Gastrocnemius medialis (tissue), 4 donors: ENCODE measurements at regions not wholly inside any gene's neighbourhood (a gene's known extent, or its start where the extent isn't known, plus 50 kb on each side); places are given as distances from the start of the nearest gene placed in this dataset.

Experiments
- ATAC-seq, 2 donors: fragments of 150-250 bp; one replicate each; pipeline ENCODE4 v1.9.1; 2016
- DNase-seq, 2 donors: peaks; one replicate each; pipeline ENCODE4 v3.0.0-alpha.2; 2019
- H3K27ac ChIP-seq, 4 donors: fragments of 200-600 bp; sonication (generic); 1 replicate in 1 of 4; 2 replicates in 3 of 4; pipeline ENCODE4 v1.5.1; 2016 to 2018; ENCODE audit warnings: mild to moderate bottlenecking in 2 of 4, moderate library complexity in 1 of 4
- H3K27me3 ChIP-seq, 3 donors: fragments of 200-600 bp; sonication (generic) in 2 of 3; 1 replicate in 1 of 3; 2 replicates in 2 of 3; pipeline versions ENCODE4 v1.5.1 to v1.6.0; 2016 to 2019; ENCODE audit warnings: mild to moderate bottlenecking in 1 of 3, moderate library complexity in 1 of 3
- H3K36me3 ChIP-seq, 2 donors: fragments of 200-600 bp; sonication (generic) in 1 of 2; one replicate each; pipeline ENCODE4 v1.5.1; 2017 to 2018
- H3K4me1 ChIP-seq, 2 donors: fragments of 200-600 bp; sonication (generic) in 1 of 2; one replicate each; pipeline ENCODE4 v1.5.1; 2016 to 2017; ENCODE audit warnings: mild to moderate bottlenecking in 2 of 2
- H3K4me3 ChIP-seq, 4 donors: fragments of 200-600 bp; sonication (generic) in 3 of 4; 1 replicate in 1 of 4; 2 replicates in 3 of 4; pipeline ENCODE4 v1.5.1; 2016 to 2019; ENCODE audit warnings: mild to moderate bottlenecking in 2 of 4
- H3K9me3 ChIP-seq, 3 donors: fragments of 200-600 bp; sonication (generic) in 2 of 3; 1 replicate in 1 of 3; 2 replicates in 2 of 3; pipeline ENCODE4 v1.5.1; 2016 to 2019
- CTCF ChIP-seq, 5 experiments: fragments of 450-650 bp in 3 of 5; fragments of 200-600 bp in 2 of 5; sonication (generic) in 2 of 5; IDR thresholded peaks in 4 of 5; conservative IDR thresholded peaks in 1 of 5; 1 replicate in 4 of 5; 2 replicates in 1 of 5; pipeline ENCODE4 v1.5.1; 2016 to 2019; ENCODE audit warnings: antibody characterized with exemption in 5 of 5, mild to moderate bottlenecking in 3 of 5, moderate library complexity in 3 of 5
- POLR2A ChIP-seq, 2 donors: fragments of 450-650 bp; IDR thresholded peaks; one replicate each; pipeline ENCODE4 v1.6.1; 2017; ENCODE audit warnings: antibody characterized with exemption in 2 of 2, mild to moderate bottlenecking in 2 of 2, moderate library complexity in 2 of 2
- in situ Hi-C, 4 donors: fragments of 200-750 bp; cut with MboI; loops; one replicate each; pipeline versions ENCODE4 v1.15.0 to v1.8.0; 2017; ENCODE audit warnings: low sequenced_read_pairs in 4 of 4
- intact Hi-C: fragments of 100-400 bp; cut with DNase I; formaldehyde crosslinking; loops from one replicate; pipeline ENCODE4 v1.15.1; 2023; ENCODE audit warnings: low total_unique reads

DNA sequence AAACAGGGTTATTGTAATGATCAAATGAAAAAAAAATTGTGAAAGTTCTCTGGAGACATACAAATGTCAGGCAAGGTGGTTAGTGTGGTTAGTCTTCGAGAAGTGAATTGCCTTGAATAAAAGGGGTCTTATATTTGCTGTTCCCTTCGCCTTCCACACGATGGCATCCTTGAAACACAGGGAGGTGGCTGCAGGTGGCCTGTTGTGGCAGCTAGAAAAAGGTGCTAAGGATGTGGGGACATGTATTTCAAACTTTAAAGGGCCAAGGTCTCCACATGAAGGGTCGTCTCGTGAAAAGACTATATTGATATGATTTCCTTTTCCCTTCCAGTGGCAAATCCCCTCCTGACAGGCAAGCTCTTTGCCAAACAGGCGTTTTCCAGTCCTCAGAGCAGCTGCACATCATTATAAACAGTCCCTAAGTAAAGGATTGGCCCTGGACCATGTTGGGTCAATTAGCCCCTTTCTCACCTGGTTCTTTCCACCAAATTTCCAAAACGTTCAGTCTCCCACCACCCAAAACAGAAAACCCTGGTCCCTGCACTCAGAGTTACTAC is 68.5 kb downstream of the COPS8 start:
- H3K36me3 ChIP-seq, result no peaks in the 10 kb centered on the region
- in situ Hi-C loops, result no loop called here
- no peaks in the 10 kb centered on the region for H3K27me3 ChIP-seq
- no peaks in the 10 kb centered on the region for H3K9me3 ChIP-seq
- peak overlapping the region; percentile 66 to 81 (median 78) for H3K27ac ChIP-seq
- intact Hi-C loops, result loop anchor here (10.0 kb wide), 2 partner anchors 169 to 251 kb away; no protein-coding TSS in a partner anchor
- peaks cover 2 to 8% of the 10 kb centered on the region in 2 donors for H3K4me1 ChIP-seq
- ATAC-seq (peak in 1 of 2 donors; percentile 29), DNase-seq (no peak)
- no peak overlapping the region for H3K4me3 ChIP-seq
- no peak for TF ChIP-seq POLR2A (IDR thresholded peaks at IDR 0.05)
- TF ChIP-seq CTCF (IDR thresholded peaks at IDR 0.05 in 4 of 5, conservative IDR thresholded peaks at IDR 0.05 in 1 of 5), result peak; percentile 43 to 55 (median 50)

DNA sequence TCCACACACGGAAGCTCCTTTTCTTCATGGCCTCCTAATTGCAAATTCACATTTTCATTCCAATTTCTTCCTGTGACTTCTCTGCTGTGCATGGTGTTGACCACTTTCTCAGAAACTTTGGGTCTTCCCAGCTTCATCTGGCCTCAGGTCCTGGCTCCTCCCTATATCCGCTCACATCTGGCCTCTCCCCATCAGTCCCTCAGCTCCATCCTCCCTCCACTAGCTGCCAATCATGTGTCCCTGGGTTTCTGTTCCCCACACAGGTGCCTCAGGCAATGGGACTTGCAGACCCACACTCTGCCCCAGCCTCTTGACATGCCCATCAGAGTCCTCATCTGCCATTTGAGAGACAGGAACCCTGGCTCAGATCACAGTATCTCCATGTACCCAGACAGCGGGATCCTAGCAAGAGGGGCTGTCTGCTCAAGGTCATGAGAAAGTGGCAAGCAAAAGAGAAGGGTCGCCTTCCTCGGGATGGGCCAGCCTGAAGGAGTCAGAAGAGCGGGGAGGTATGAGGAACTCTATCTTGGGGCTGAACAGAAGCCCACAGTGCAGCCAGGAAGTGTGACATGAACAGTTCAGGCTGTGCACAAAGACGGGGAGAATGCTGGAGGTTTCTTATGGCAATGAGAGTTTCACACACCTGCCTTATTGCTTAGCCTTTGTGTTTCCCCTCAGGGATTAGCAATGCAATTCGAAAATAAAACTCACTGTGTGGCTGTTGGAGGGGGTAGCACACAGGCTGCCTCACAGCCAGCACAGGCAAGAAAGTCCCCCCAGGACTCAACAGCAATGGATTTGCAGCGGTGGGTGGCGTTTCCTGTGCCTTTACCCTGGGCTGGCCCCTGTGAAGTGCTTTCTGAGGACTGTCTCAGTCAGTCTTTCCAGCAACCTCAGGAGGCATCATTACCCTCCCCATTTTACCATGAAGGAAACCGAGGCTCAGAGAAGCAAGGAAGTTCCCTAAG is 69.5 kb downstream of the COPS8 start:
- Histone ChIP-seq H3K27ac (peak overlapping the region; percentile 75 to 81 (median 78)), H3K9me3 (no peaks in the 10 kb centered on the region), H3K27me3 (no peaks in the 10 kb centered on the region), H3K36me3 (no peaks in the 10 kb centered on the region), H3K4me3 (no peak overlapping the region), H3K4me1 (peaks cover 5 to 15% of the 10 kb centered on the region in 2 donors)
- no peak for TF ChIP-seq CTCF (IDR thresholded peaks at IDR 0.05 in 4 of 5, conservative IDR thresholded peaks at IDR 0.05 in 1 of 5)
- TF ChIP-seq POLR2A (IDR thresholded peaks at IDR 0.05), result no peak
- ATAC-seq (no peak), DNase-seq (no peak)
- in situ Hi-C loops, result loop anchor here in 1 of 4 donors (5.0 kb wide), 1 partner anchor 252 kb away; no protein-coding TSS in a partner anchor
- intact Hi-C loops, result loop anchor here (5.0 to 10.0 kb wide), 3 partner anchors 170 to 322 kb away; no protein-coding TSS in a partner anchor

GRCh38 chr2:237156031-237156856 is 70.6 kb downstream of the COPS8 start:
- intact Hi-C loops, result loop anchor here (5.0 to 10.0 kb wide), 3 partner anchors 171 to 321 kb away; no protein-coding TSS in a partner anchor
- Histone ChIP-seq H3K27ac (peak overlapping the region; percentile 75 to 81 (median 78)), H3K9me3 (no peaks in the 10 kb centered on the region), H3K36me3 (no peaks in the 10 kb centered on the region), H3K4me1 (peaks cover 5 to 17% of the 10 kb centered on the region in 2 donors), H3K27me3 (no peaks in the 10 kb centered on the region), H3K4me3 (no peak overlapping the region)
- peak; percentile 17 to 52 for TF ChIP-seq POLR2A (IDR thresholded peaks at IDR 0.05)
- no peak for TF ChIP-seq CTCF (IDR thresholded peaks at IDR 0.05 in 4 of 5, conservative IDR thresholded peaks at IDR 0.05 in 1 of 5)
- in situ Hi-C loops, result loop anchor here in 1 of 4 donors (5.0 kb wide), 1 partner anchor 251 kb away; no protein-coding TSS in a partner anchor
- ATAC-seq (peak; percentile 50 to 55), DNase-seq (peak; percentile 64 to 74)
